PFSK-1 (cell line): ENCODE measurements at regions not wholly inside any gene's neighbourhood (a gene's known extent, or its start where the extent isn't known, plus 50 kb on each side); places are given as distances from the start of the nearest gene placed in this dataset.

Source experiments
- FOXP2 ChIP-seq: optimal IDR thresholded peaks from 2 replicates; pipeline ENCODE3; 2011; ENCODE audit warnings: borderline replicate concordance, control low read depth, inconsistent platforms; ENCODE audit not compliant: insufficient read depth; ENCODE audit errors: extremely low read length, extremely low read depth
- POLR2AphosphoS5 ChIP-seq: IDR thresholded peaks from 2 replicates; pipeline ENCODE4 v1.6.1; 2012; ENCODE audit warnings: low read depth, mild to moderate bottlenecking, control low read depth, low read length, moderate library complexity
- REST ChIP-seq, 2 experiments: IDR thresholded peaks; 2 replicates each; pipeline versions ENCODE4 v1.6.1 to v1.8.0; 2011 to 2012; ENCODE audit warnings: low read depth in 2 of 2, low read length in 2 of 2, control low read depth in 1 of 2, inconsistent platforms in 1 of 2, mild to moderate bottlenecking in 1 of 2, moderate library complexity in 1 of 2; ENCODE audit not compliant: insufficient read depth in 1 of 2
- SIN3A ChIP-seq: IDR thresholded peaks from 2 replicates; pipeline ENCODE4 v1.6.1; 2012; ENCODE audit warnings: mild to moderate bottlenecking, low read length, moderate library complexity, borderline replicate concordance; ENCODE audit not compliant: insufficient read depth
- TAF1 ChIP-seq: IDR thresholded peaks from 2 replicates; pipeline ENCODE4 v1.6.1; 2012; ENCODE audit warnings: low read length, control low read depth, borderline replicate concordance; ENCODE audit not compliant: insufficient read depth

GRCh38 chr9:108751369-108751768 is 104.4 kb downstream of the ACTL7B start:
- no peak for TF ChIP-seq SIN3A
- TF ChIP-seq FOXP2, result no peak
- no peak for TF ChIP-seq TAF1

GRCh38 chr9:108750661-108751215 is 105.0 kb downstream of the ACTL7B start:
- no peak for TF ChIP-seq SIN3A

GRCh38 chr9:108748776-108749175 is 107.0 kb downstream of the ACTL7B start:
- no peak for TF ChIP-seq POLR2AphosphoS5
- TF ChIP-seq REST (IDR thresholded peaks at IDR 0.05; ENCODE audit: insufficient read depth in 1 of 2, low read depth in 2 of 2, low read length in 2 of 2), result no peak
- TF ChIP-seq FOXP2, result no peak

- TF ChIP-seq SIN3A (no peak), POLR2AphosphoS5 (no peak), REST (IDR thresholded peaks at IDR 0.05; ENCODE audit: insufficient read depth in 1 of 2, low read depth in 2 of 2, low read length in 2 of 2) (no peak), FOXP2 (no peak), TAF1 (no peak)
These were observed 108.9 kb downstream of the ACTL7B start for GRCh38 chr9:108746864-108747263.

- no peak for TF ChIP-seq POLR2AphosphoS5
- no peak for TF ChIP-seq FOXP2
- no peak for TF ChIP-seq TAF1
- TF ChIP-seq REST (IDR thresholded peaks at IDR 0.05; ENCODE audit: insufficient read depth in 1 of 2, low read depth in 2 of 2, low read length in 2 of 2), result no peak
- TF ChIP-seq SIN3A, result no peak
These were observed 109.8 kb downstream of the ACTL7B start for GRCh38 chr9:108746001-108746400.

GRCh38 chr9:108744641-108745040 is 111.1 kb downstream of the ACTL7B start:
- TF ChIP-seq SIN3A (no peak), REST (IDR thresholded peaks at IDR 0.05; ENCODE audit: insufficient read depth in 1 of 2, low read depth in 2 of 2, low read length in 2 of 2) (no peak), FOXP2 (no peak), TAF1 (no peak), POLR2AphosphoS5 (no peak)
